ENCODE measurements at regions not wholly inside any gene's neighbourhood (a gene's known extent, or its start where the extent isn't known, plus 50 kb on each side); places are given as distances from the start of the nearest gene placed in this dataset.

DNA sequence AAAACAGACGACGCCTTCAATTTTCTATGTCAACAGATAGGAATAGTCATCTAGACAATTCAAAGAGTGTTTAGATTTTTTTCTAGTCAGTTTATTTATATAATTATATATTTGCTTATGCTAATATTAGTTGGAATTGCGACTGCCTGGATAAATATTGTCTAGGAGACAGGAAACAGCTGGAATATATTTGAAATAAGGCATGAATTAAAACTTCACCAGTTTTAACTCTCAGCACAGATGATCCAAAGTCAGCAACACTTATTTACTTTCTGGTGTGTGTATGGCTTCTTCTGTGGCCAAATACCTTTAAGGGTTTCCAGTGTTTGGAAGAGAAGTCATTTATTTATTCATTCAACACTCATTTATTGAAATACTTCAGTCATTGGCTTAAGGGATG, 1215.4 kb upstream of the USP15 start:
- TF ChIP-seq, protein P1, sequence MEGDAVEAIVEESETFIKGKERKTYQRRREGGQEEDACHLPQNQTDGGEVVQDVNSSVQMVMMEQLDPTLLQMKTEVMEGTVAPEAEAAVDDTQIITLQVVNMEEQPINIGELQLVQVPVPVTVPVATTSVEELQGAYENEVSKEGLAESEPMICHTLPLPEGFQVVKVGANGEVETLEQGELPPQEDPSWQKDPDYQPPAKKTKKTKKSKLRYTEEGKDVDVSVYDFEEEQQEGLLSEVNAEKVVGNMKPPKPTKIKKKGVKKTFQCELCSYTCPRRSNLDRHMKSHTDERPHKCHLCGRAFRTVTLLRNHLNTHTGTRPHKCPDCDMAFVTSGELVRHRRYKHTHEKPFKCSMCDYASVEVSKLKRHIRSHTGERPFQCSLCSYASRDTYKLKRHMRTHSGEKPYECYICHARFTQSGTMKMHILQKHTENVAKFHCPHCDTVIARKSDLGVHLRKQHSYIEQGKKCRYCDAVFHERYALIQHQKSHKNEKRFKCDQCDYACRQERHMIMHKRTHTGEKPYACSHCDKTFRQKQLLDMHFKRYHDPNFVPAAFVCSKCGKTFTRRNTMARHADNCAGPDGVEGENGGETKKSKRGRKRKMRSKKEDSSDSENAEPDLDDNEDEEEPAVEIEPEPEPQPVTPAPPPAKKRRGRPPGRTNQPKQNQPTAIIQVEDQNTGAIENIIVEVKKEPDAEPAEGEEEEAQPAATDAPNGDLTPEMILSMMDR (conservative IDR thresholded peaks at IDR 0.05 in 1 of 2, IDR thresholded peaks at IDR 0.05 in 1 of 2; ENCODE audit: low read depth in 1 of 2, low read length in 2 of 2): no peak
- no peak for TF ChIP-seq EZH2 (IDR thresholded peaks at IDR 0.05; ENCODE audit: low read length, missing control alignments)

All from fibroblast of lung (primary cell).